ENCODE measurements at regions not wholly inside any gene's neighbourhood (a gene's known extent, or its start where the extent isn't known, plus 50 kb on each side); places are given as distances from the start of the nearest gene placed in this dataset.

- in situ Hi-C loops (cut with MboI; ENCODE audit: low sequenced_read_pairs): no loop called here
Measured at GRCh38 chr13:105232439-105232838, 1303.0 kb downstream of the EFNB2 start.

- in situ Hi-C loops (cut with MboI; ENCODE audit: low sequenced_read_pairs): no loop called here
Measured at GRCh38 chr13:105232006-105232405, 1303.5 kb downstream of the EFNB2 start.

GRCh38 chr13:105231579-105231978, 1303.9 kb downstream of the EFNB2 start:
- in situ Hi-C loops (cut with MboI; ENCODE audit: low sequenced_read_pairs): no loop called here

GRCh38 chr13:105220881-105221280, 1314.6 kb downstream of the EFNB2 start:
- in situ Hi-C loops (cut with MboI; ENCODE audit: low sequenced_read_pairs): no loop called here

- in situ Hi-C loops (cut with MboI; ENCODE audit: low sequenced_read_pairs): no loop called here
Measured at GRCh38 chr13:105220063-105220462, 1315.4 kb downstream of the EFNB2 start.

- in situ Hi-C loops (cut with MboI; ENCODE audit: low sequenced_read_pairs): no loop called here
Measured at GRCh38 chr13:105219651-105220050, 1315.8 kb downstream of the EFNB2 start.

- in situ Hi-C loops (cut with MboI; ENCODE audit: low sequenced_read_pairs): no loop called here
Measured at GRCh38 chr13:105213512-105213911, 1322.0 kb downstream of the EFNB2 start.

GRCh38 chr13:105207572-105208293, 1327.7 kb downstream of the EFNB2 start:
- in situ Hi-C loops (cut with MboI; ENCODE audit: low sequenced_read_pairs): no loop called here

GRCh38 chr13:105202354-105202753, 1333.1 kb downstream of the EFNB2 start:
- in situ Hi-C loops (cut with MboI; ENCODE audit: low sequenced_read_pairs): no loop called here

GRCh38 chr13:105201351-105201750, 1334.1 kb downstream of the EFNB2 start:
- in situ Hi-C loops (cut with MboI; ENCODE audit: low sequenced_read_pairs): no loop called here

- in situ Hi-C loops (cut with MboI; ENCODE audit: low sequenced_read_pairs): no loop called here
Measured at GRCh38 chr13:105200181-105200580, 1335.3 kb downstream of the EFNB2 start.

- in situ Hi-C loops (cut with MboI; ENCODE audit: low sequenced_read_pairs): no loop called here
Measured at GRCh38 chr13:105196052-105196451, 1339.4 kb downstream of the EFNB2 start.

GRCh38 chr13:105193026-105193425, 1342.4 kb downstream of the EFNB2 start:
- in situ Hi-C loops (cut with MboI; ENCODE audit: low sequenced_read_pairs): no loop called here

- in situ Hi-C loops (cut with MboI; ENCODE audit: low sequenced_read_pairs): no loop called here
Measured at GRCh38 chr13:105184201-105184600, 1351.3 kb downstream of the EFNB2 start.

GRCh38 chr13:105177265-105177900, 1358.1 kb downstream of the EFNB2 start:
- in situ Hi-C loops (cut with MboI; ENCODE audit: low sequenced_read_pairs): no loop called here

- in situ Hi-C loops (cut with MboI; ENCODE audit: low sequenced_read_pairs): no loop called here
Measured at GRCh38 chr13:105170438-105170837, 1365.0 kb downstream of the EFNB2 start.

- in situ Hi-C loops (cut with MboI; ENCODE audit: low sequenced_read_pairs): no loop called here
Measured at GRCh38 chr13:105168295-105168694, 1367.2 kb downstream of the EFNB2 start.

GRCh38 chr13:105167385-105167784, 1368.1 kb downstream of the EFNB2 start:
- in situ Hi-C loops (cut with MboI; ENCODE audit: low sequenced_read_pairs): no loop called here

- in situ Hi-C loops (cut with MboI; ENCODE audit: low sequenced_read_pairs): no loop called here
Measured at GRCh38 chr13:105165449-105166125, 1369.9 kb downstream of the EFNB2 start.

- in situ Hi-C loops (cut with MboI; ENCODE audit: low sequenced_read_pairs): no loop called here
Measured at GRCh38 chr13:105159841-105160240, 1375.6 kb downstream of the EFNB2 start.

GRCh38 chr13:105153611-105154010, 1381.9 kb downstream of the EFNB2 start:
- in situ Hi-C loops (cut with MboI; ENCODE audit: low sequenced_read_pairs): no loop called here

- in situ Hi-C loops (cut with MboI; ENCODE audit: low sequenced_read_pairs): no loop called here
Measured at GRCh38 chr13:105151639-105152038, 1383.8 kb downstream of the EFNB2 start.

Data from HL-60/S4 (cell line).